NCI-H748 (cell line): ENCODE measurements at regions not wholly inside any gene's neighbourhood (a gene's known extent, or its start where the extent isn't known, plus 50 kb on each side); places are given as distances from the start of the nearest gene placed in this dataset.

Experiments used
- DNase-seq: peaks from one replicate; lab custom pipeline; 2025; ENCODE audit not compliant: unreplicated experiment; lab: John Stamatoyannopoulos, UW

GRCh38 chr15:95584088-95584487 is 746.4 kb upstream of the NR2F2 start:
- no peak for DNase-seq

- no peak for DNase-seq
These were observed 742.4 kb upstream of the NR2F2 start for GRCh38 chr15:95588056-95588455.

GRCh38 chr15:95590533-95591044 is 739.9 kb upstream of the NR2F2 start:
- DNase-seq = no peak

- DNase-seq = no peak
These were observed 739.2 kb upstream of the NR2F2 start for GRCh38 chr15:95591270-95591669.

GRCh38 chr15:95591886-95592285 is 738.6 kb upstream of the NR2F2 start:
- DNase-seq = no peak

- DNase-seq = no peak
These were observed 736.0 kb upstream of the NR2F2 start for GRCh38 chr15:95594496-95594895.

- DNase-seq = no peak
These were observed 734.7 kb upstream of the NR2F2 start for GRCh38 chr15:95595759-95596158.

GRCh38 chr15:95596496-95596895 is 734.0 kb upstream of the NR2F2 start:
- DNase-seq = no peak

- no peak for DNase-seq
These were observed 732.1 kb upstream of the NR2F2 start for GRCh38 chr15:95598251-95598855.

- DNase-seq = no peak
These were observed 730.1 kb upstream of the NR2F2 start for GRCh38 chr15:95600367-95600766.

- no peak for DNase-seq
These were observed 729.6 kb upstream of the NR2F2 start for GRCh38 chr15:95600884-95601283.

GRCh38 chr15:95601525-95601924 is 729.0 kb upstream of the NR2F2 start:
- no peak for DNase-seq

- no peak for DNase-seq
These were observed 726.7 kb upstream of the NR2F2 start for GRCh38 chr15:95603802-95604201.

- DNase-seq = no peak
These were observed 725.9 kb upstream of the NR2F2 start for GRCh38 chr15:95604634-95605036.

GRCh38 chr15:95605098-95605497 is 725.4 kb upstream of the NR2F2 start:
- no peak for DNase-seq

GRCh38 chr15:95606551-95606950 is 723.9 kb upstream of the NR2F2 start:
- no peak for DNase-seq

GRCh38 chr15:95608371-95608770 is 722.1 kb upstream of the NR2F2 start:
- DNase-seq = no peak

- DNase-seq = no peak
These were observed 721.4 kb upstream of the NR2F2 start for GRCh38 chr15:95609096-95609495.

- no peak for DNase-seq
These were observed 719.6 kb upstream of the NR2F2 start for GRCh38 chr15:95610945-95611344.

GRCh38 chr15:95615436-95615835 is 715.1 kb upstream of the NR2F2 start:
- no peak for DNase-seq

- no peak for DNase-seq
These were observed 714.2 kb upstream of the NR2F2 start for GRCh38 chr15:95616306-95616705.

GRCh38 chr15:95620934-95621579 is 709.4 kb upstream of the NR2F2 start:
- DNase-seq = no peak

- DNase-seq = no peak
These were observed 707.7 kb upstream of the NR2F2 start for GRCh38 chr15:95622843-95623242.
